Osteoblast (primary cell): ENCODE measurements at regions not wholly inside any gene's neighbourhood (a gene's known extent, or its start where the extent isn't known, plus 50 kb on each side); places are given as distances from the start of the nearest gene placed in this dataset.

Experiments used
- DNase-seq: peaks from one replicate; pipeline ENCODE4 v3.0.0; 2011; ENCODE audit warnings: low spot score, mixed read lengths; ENCODE audit not compliant: insufficient read length; ENCODE audit errors: missing footprints
- H2AFZ ChIP-seq: 2 replicates; pipeline ENCODE4 v1.6.0; 2011; ENCODE audit warnings: mild to moderate bottlenecking, low read length
- H3K27ac ChIP-seq: 2 replicates; pipeline ENCODE4 v1.5.1; 2011; ENCODE audit warnings: mild to moderate bottlenecking, low read depth, low read length, moderate library complexity
- H3K27me3 ChIP-seq: 2 replicates; pipeline ENCODE4 v1.6.0; 2012; ENCODE audit warnings: mild to moderate bottlenecking, control low read depth, inconsistent platforms, low read length, moderate library complexity; ENCODE audit not compliant: insufficient read depth
- H3K36me3 ChIP-seq: 2 replicates; pipeline ENCODE4 v1.5.1; 2011; ENCODE audit warnings: mild to moderate bottlenecking, low read length, control low read depth, moderate library complexity; ENCODE audit not compliant: insufficient read depth
- H3K4me1 ChIP-seq: 2 replicates; pipeline ENCODE4 v1.5.1; 2011; ENCODE audit warnings: mild to moderate bottlenecking, low read length, control low read depth, moderate library complexity; ENCODE audit not compliant: insufficient read depth
- H3K4me2 ChIP-seq: 2 replicates; pipeline ENCODE4 v1.6.0; 2011; ENCODE audit warnings: mild to moderate bottlenecking, low read length; ENCODE audit not compliant: insufficient read depth
- H3K4me3 ChIP-seq: fragments of 200-600 bp; sonication (generic); 3 replicates; pipeline ENCODE4 v1.5.1; 2012; ENCODE audit warnings: mild to moderate bottlenecking, low read length, inconsistent platforms; ENCODE audit not compliant: insufficient read depth
- H3K79me2 ChIP-seq: 2 replicates; pipeline ENCODE4 v1.6.0; 2012; ENCODE audit warnings: mild to moderate bottlenecking, low read length, control low read depth, inconsistent platforms; ENCODE audit not compliant: insufficient read depth
- H3K9me3 ChIP-seq: 2 replicates; pipeline ENCODE4 v1.5.1; 2011; ENCODE audit warnings: low read depth, low read length, control low read depth
- H4K20me1 ChIP-seq: 2 replicates; pipeline ENCODE4 v1.6.0; 2012; ENCODE audit warnings: mild to moderate bottlenecking, low read length, control low read depth; ENCODE audit not compliant: insufficient read depth
- TF ChIP-seq, protein P1 (sequence below): IDR thresholded peaks from 2 replicates; pipeline ENCODE4 v1.5.1; 2011; ENCODE audit warnings: mild to moderate bottlenecking, low read depth, low read length, moderate library complexity; ENCODE audit errors: extremely low read depth

DNA sequence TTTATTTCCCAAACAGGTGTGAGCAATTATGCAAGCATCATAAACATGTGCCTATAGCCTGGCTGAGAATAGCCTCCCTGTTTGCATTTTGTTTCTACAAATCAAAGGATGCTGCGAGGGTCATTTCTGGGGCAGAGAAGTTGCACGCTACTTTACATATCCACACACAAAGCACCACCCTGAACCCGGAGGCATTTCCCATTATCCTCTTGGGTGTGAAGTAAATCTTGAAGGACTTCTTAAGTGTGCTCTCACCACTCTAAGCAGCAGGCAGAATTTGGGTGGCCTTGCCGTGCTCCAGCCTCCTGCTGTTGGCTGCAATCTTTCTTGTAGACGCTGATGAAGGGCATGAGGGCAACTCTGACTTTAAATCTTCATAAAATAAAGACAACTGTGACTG lies 124.0 kb upstream of the TLE4 start:
- DNase-seq: no peak
- Histone ChIP-seq H2AFZ (no peak overlapping the region), H3K27ac (no peak overlapping the region), H4K20me1 (no peaks in the 10 kb centered on the region), H3K4me3 (no peak overlapping the region), H3K9me3 (no peaks in the 10 kb centered on the region), H3K36me3 (no peaks in the 10 kb centered on the region), H3K79me2 (no peaks in the 10 kb centered on the region), H3K4me2 (no peak overlapping the region), H3K4me1 (no peaks in the 10 kb centered on the region), H3K27me3 (peaks cover 4% of the 10 kb centered on the region)
- TF ChIP-seq, protein P1, sequence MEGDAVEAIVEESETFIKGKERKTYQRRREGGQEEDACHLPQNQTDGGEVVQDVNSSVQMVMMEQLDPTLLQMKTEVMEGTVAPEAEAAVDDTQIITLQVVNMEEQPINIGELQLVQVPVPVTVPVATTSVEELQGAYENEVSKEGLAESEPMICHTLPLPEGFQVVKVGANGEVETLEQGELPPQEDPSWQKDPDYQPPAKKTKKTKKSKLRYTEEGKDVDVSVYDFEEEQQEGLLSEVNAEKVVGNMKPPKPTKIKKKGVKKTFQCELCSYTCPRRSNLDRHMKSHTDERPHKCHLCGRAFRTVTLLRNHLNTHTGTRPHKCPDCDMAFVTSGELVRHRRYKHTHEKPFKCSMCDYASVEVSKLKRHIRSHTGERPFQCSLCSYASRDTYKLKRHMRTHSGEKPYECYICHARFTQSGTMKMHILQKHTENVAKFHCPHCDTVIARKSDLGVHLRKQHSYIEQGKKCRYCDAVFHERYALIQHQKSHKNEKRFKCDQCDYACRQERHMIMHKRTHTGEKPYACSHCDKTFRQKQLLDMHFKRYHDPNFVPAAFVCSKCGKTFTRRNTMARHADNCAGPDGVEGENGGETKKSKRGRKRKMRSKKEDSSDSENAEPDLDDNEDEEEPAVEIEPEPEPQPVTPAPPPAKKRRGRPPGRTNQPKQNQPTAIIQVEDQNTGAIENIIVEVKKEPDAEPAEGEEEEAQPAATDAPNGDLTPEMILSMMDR: no peak

DNA sequence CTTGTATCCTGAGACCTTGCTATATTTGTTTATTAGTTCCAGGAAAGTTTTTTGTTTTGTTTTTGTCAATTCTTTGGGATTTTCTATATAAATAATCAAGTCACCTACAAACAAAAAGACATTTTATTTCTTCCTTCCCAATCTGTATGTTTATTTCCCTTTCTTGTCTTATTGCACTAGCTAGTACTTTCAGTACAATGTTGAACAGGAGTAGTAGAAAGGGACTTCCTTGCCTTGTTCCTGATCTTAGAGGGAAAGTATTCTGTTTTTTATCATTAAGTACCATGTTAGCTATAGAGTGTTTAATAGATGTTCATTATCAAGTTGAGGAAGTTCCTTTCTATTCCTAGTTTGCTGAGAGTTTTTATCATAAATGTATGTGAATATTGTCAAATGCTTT lies 119.5 kb upstream of the TLE4 start:
- Histone ChIP-seq H3K4me1 (no peaks in the 10 kb centered on the region), H2AFZ (no peak overlapping the region), H3K27ac (no peak overlapping the region), H3K9me3 (no peaks in the 10 kb centered on the region), H4K20me1 (no peaks in the 10 kb centered on the region), H3K79me2 (no peaks in the 10 kb centered on the region), H3K27me3 (peaks cover 4% of the 10 kb centered on the region), H3K36me3 (no peaks in the 10 kb centered on the region), H3K4me2 (no peak overlapping the region), H3K4me3 (no peak overlapping the region)
- TF ChIP-seq, protein P1: no peak
- DNase-seq: no peak

DNA sequence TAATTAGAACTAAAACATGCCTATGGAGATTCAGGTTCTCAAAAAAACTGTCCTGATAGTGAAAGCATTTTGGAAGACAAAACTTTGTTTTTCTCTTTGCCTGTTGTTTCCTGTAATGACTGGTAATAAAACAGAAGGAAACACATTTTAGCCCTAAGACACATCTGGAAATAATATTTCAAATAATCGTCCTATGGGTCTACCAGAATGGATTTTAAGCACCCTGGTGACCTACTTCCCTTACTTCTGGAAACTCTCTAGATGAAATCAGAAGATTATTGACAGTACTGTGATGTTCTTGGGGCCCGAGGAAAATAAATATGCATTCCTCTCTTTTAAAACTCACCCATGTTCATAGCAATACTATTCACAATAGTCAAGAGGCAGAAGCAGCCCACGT lies 110.1 kb upstream of the TLE4 start:
- TF ChIP-seq, protein P1: no peak
- H4K20me1 ChIP-seq: no peaks in the 10 kb centered on the region
- H3K27me3 ChIP-seq: no peaks in the 10 kb centered on the region
- no peaks in the 10 kb centered on the region for H3K36me3 ChIP-seq
- H3K4me3 ChIP-seq: no peak overlapping the region
- H3K4me2 ChIP-seq: no peak overlapping the region
- H3K9me3 ChIP-seq: no peaks in the 10 kb centered on the region
- H3K79me2 ChIP-seq: no peaks in the 10 kb centered on the region
- no peaks in the 10 kb centered on the region for H3K4me1 ChIP-seq
- H3K27ac ChIP-seq: no peak overlapping the region
- DNase-seq: no peak
- no peak overlapping the region for H2AFZ ChIP-seq

DNA sequence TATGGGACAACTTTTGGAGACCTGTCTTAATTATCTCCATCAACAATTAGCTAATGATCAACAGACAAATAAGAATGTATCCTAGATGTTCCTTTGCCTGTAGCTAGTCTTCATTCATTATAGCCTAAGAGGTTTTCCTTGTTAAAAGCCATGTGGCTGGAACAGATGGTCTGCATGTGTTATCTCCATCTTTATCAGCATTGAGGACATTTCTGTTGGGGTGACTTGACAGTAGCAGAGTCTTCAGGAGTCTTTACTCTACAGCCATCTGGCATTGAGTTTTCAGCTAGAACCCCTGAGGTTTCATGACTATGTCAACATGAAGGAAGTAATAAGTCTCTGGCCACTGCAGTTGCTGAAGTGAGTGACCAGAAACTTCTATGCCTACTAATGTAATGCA lies 106.6 kb upstream of the TLE4 start:
- no peak overlapping the region for H3K4me3 ChIP-seq
- no peaks in the 10 kb centered on the region for H3K27me3 ChIP-seq
- no peaks in the 10 kb centered on the region for H3K79me2 ChIP-seq
- TF ChIP-seq, protein P1: no peak
- no peak overlapping the region for H3K27ac ChIP-seq
- no peaks in the 10 kb centered on the region for H3K4me1 ChIP-seq
- no peaks in the 10 kb centered on the region for H3K36me3 ChIP-seq
- H4K20me1 ChIP-seq: no peaks in the 10 kb centered on the region
- H2AFZ ChIP-seq: no peak overlapping the region
- no peak overlapping the region for H3K4me2 ChIP-seq
- no peaks in the 10 kb centered on the region for H3K9me3 ChIP-seq
- no peak for DNase-seq
